Astrocyte (in vitro differentiated cells and primary cell): ENCODE measurements at regions not wholly inside any gene's neighbourhood (a gene's known extent, or its start where the extent isn't known, plus 50 kb on each side); places are given as distances from the start of the nearest gene placed in this dataset.

Source experiments
- DNase-seq: peaks from one replicate; pipeline ENCODE4 v3.0.0-alpha.2; 2010; ENCODE audit warnings: low read depth
- FAIRE-seq: peaks from 2 replicates; lab custom pipeline; 2011; peaks lifted over from hg19 to GRCh38; lab: Jason Lieb, UNC
- H2AFZ ChIP-seq: 2 replicates; pipeline ENCODE4 v1.6.0; 2012; ENCODE audit warnings: low read depth, low read length, inconsistent platforms
- H3K27ac ChIP-seq: 2 replicates; pipeline ENCODE4 v1.5.1; 2011; ENCODE audit warnings: low read depth, low read length, inconsistent platforms
- H3K27me3 ChIP-seq: 2 replicates; pipeline ENCODE4 v1.6.0; 2011; ENCODE audit warnings: low read length, inconsistent platforms; ENCODE audit not compliant: insufficient read depth
- H3K36me3 ChIP-seq: 2 replicates; pipeline ENCODE4 v1.5.1; 2011; ENCODE audit warnings: low read length, inconsistent platforms; ENCODE audit not compliant: insufficient read depth
- H3K4me1 ChIP-seq: 2 replicates; pipeline ENCODE4 v1.5.1; 2011; ENCODE audit warnings: low read length, inconsistent platforms; ENCODE audit not compliant: insufficient read depth
- H3K4me2 ChIP-seq: 2 replicates; pipeline ENCODE4 v1.6.0; 2012; ENCODE audit warnings: low read length, inconsistent platforms
- H3K4me3 ChIP-seq: 2 replicates; pipeline ENCODE4 v1.5.1; 2011; ENCODE audit warnings: low read depth, mild to moderate bottlenecking, low read length, inconsistent platforms; ENCODE audit not compliant: insufficient read depth
- H3K79me2 ChIP-seq: 2 replicates; pipeline ENCODE4 v1.6.0; 2012; ENCODE audit warnings: mild to moderate bottlenecking, low read length, inconsistent platforms; ENCODE audit not compliant: insufficient read depth
- H3K9ac ChIP-seq: 2 replicates; pipeline ENCODE4 v1.6.0; 2012; ENCODE audit warnings: mild to moderate bottlenecking, low read length, inconsistent platforms
- H3K9me3 ChIP-seq: 2 replicates; pipeline ENCODE4 v1.5.1; 2012; ENCODE audit warnings: low read depth, mild to moderate bottlenecking, low read length, inconsistent platforms; ENCODE audit not compliant: insufficient read depth
- H4K20me1 ChIP-seq: 2 replicates; pipeline ENCODE4 v1.6.0; 2012; ENCODE audit warnings: low read length, inconsistent platforms; ENCODE audit not compliant: insufficient read depth
- H3K27ac Mint-ChIP-seq: one replicate; pipeline ENCODE4 v1.8.0; 2021; ENCODE audit warnings: mild to moderate bottlenecking, mixed read lengths; ENCODE audit not compliant: unreplicated experiment
- H3K27me3 Mint-ChIP-seq: one replicate; pipeline ENCODE4 v1.8.0; 2021; ENCODE audit warnings: low read depth, mixed read lengths; ENCODE audit not compliant: unreplicated experiment
- H3K36me3 Mint-ChIP-seq: one replicate; pipeline ENCODE4 v1.8.0; 2021; ENCODE audit warnings: low read depth, mixed read lengths; ENCODE audit not compliant: unreplicated experiment
- H3K4me1 Mint-ChIP-seq: one replicate; pipeline ENCODE4 v1.8.0; 2021; ENCODE audit warnings: low read depth, mixed read lengths; ENCODE audit not compliant: unreplicated experiment
- H3K4me3 Mint-ChIP-seq: one replicate; pipeline ENCODE4 v1.8.0; 2021; ENCODE audit warnings: mild to moderate bottlenecking, moderate library complexity, mixed read lengths; ENCODE audit not compliant: unreplicated experiment
- H3K9me3 Mint-ChIP-seq: one replicate; pipeline ENCODE4 v1.8.0; 2021; ENCODE audit warnings: mild to moderate bottlenecking, mixed read lengths; ENCODE audit not compliant: unreplicated experiment
- EZH2 ChIP-seq: IDR thresholded peaks from 2 replicates; pipeline ENCODE4 v1.6.1; 2012; ENCODE audit warnings: mild to moderate bottlenecking, low read length, inconsistent platforms; ENCODE audit not compliant: insufficient read depth
- TF ChIP-seq, protein P1 (sequence below): IDR thresholded peaks from 2 replicates; pipeline ENCODE4 v1.5.1; 2011; ENCODE audit warnings: low read depth, mild to moderate bottlenecking, inconsistent platforms, low read length, moderate library complexity; ENCODE audit not compliant: insufficient read depth

DNA sequence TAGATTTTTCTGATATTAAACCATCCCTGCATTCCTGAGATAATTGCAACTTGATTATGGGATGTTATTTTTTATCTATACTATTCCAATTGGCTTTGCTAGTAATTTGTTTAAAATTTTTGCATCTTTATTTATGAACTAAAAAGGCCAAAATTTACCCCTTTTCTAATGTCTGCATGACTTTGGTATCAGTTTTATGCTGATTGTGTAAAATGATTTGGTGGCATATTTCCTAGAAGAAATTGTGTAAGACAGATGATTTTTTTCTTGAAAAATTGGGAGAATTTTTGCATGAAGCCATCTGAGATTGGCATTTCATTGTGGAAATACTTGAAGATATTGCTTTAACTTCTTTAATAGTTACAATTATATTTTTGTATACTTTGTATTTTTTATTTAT lies 183.8 kb upstream of the TBL1XR1 start:
- Histone ChIP-seq H3K9me3 (peaks cover 3% of the 10 kb centered on the region), H3K9ac (no peak overlapping the region), H3K79me2 (no peaks in the 10 kb centered on the region), H2AFZ (no peak overlapping the region), H3K4me3 (no peak overlapping the region), H3K27me3 (no peaks in the 10 kb centered on the region), H3K4me2 (no peak overlapping the region), H3K4me1 (no peaks in the 10 kb centered on the region), H3K36me3 (no peaks in the 10 kb centered on the region), H4K20me1 (no peaks in the 10 kb centered on the region), H3K27ac (no peak overlapping the region)
- no peak overlapping the region for H3K27ac Mint-ChIP-seq
- TF ChIP-seq, protein P1, sequence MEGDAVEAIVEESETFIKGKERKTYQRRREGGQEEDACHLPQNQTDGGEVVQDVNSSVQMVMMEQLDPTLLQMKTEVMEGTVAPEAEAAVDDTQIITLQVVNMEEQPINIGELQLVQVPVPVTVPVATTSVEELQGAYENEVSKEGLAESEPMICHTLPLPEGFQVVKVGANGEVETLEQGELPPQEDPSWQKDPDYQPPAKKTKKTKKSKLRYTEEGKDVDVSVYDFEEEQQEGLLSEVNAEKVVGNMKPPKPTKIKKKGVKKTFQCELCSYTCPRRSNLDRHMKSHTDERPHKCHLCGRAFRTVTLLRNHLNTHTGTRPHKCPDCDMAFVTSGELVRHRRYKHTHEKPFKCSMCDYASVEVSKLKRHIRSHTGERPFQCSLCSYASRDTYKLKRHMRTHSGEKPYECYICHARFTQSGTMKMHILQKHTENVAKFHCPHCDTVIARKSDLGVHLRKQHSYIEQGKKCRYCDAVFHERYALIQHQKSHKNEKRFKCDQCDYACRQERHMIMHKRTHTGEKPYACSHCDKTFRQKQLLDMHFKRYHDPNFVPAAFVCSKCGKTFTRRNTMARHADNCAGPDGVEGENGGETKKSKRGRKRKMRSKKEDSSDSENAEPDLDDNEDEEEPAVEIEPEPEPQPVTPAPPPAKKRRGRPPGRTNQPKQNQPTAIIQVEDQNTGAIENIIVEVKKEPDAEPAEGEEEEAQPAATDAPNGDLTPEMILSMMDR = no peak
- no peak for TF ChIP-seq EZH2
- peaks cover 8% of the 10 kb centered on the region for H3K9me3 Mint-ChIP-seq
- H3K4me3 Mint-ChIP-seq = no peak overlapping the region
- H3K27me3 Mint-ChIP-seq = peaks cover 1% of the 10 kb centered on the region
- H3K4me1 Mint-ChIP-seq = peaks cover 2% of the 10 kb centered on the region
- FAIRE-seq (no peak), DNase-seq (no peak)
- no peaks in the 10 kb centered on the region for H3K36me3 Mint-ChIP-seq

DNA sequence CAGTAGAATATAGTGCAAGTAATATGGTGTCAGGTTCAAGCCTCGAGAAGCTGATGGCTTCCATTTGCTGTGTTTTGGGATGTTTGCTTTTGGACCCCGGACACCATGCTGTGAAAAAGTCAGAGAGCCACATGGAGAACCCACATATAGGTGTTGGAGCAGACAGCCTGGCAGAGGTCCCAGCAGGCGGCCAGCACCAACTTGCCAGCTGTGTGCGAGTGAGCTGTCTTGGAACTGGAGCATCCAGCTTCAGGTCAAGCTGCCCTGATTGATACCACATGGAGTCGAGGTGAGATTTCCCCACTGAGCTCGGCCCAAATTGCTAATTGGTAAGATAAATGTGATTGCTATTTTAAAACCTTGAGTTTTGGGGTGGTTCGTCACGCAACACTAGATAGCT lies 185.7 kb upstream of the TBL1XR1 start:
- no peaks in the 10 kb centered on the region for H3K36me3 Mint-ChIP-seq
- Histone ChIP-seq H3K9me3 (peaks cover 3% of the 10 kb centered on the region), H3K79me2 (no peaks in the 10 kb centered on the region), H3K4me2 (no peak overlapping the region), H3K9ac (no peak overlapping the region), H3K4me3 (no peak overlapping the region), H2AFZ (no peak overlapping the region), H3K4me1 (no peaks in the 10 kb centered on the region), H4K20me1 (no peaks in the 10 kb centered on the region), H3K36me3 (no peaks in the 10 kb centered on the region), H3K27me3 (no peaks in the 10 kb centered on the region), H3K27ac (no peak overlapping the region)
- peaks cover 8% of the 10 kb centered on the region for H3K9me3 Mint-ChIP-seq
- no peak for DNase-seq
- no peak overlapping the region for H3K27ac Mint-ChIP-seq
- TF ChIP-seq EZH2 = no peak
- TF ChIP-seq, protein P1 = no peak
- H3K4me1 Mint-ChIP-seq = peaks cover 2% of the 10 kb centered on the region
- no peak overlapping the region for H3K4me3 Mint-ChIP-seq
- H3K27me3 Mint-ChIP-seq = peaks cover under 1% of the 10 kb centered on the region
- FAIRE-seq = no peak

DNA sequence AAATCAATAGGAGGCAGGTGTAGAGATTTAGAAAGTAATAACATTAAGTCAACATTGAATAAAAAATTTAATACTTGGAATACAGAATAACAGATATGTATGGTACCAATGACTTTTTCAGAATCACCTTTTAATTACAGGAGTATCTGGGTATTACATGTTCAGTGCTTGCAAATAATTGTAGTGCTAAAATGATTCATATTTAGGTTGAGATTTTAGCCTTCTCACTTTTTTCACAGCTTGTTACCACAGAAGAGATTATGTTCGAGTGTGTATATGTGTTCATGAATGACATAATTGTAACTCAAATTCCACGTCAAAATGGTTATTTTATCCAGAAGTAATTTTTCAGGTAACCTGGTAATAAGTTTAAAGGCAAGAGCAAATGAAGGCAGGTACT lies 187.9 kb upstream of the TBL1XR1 start:
- FAIRE-seq = no peak
- peaks cover 3% of the 10 kb centered on the region for H3K9me3 ChIP-seq
- no peak overlapping the region for H3K4me3 ChIP-seq
- H3K4me3 Mint-ChIP-seq = no peak overlapping the region
- no peak for DNase-seq
- H3K4me1 ChIP-seq = no peaks in the 10 kb centered on the region
- no peaks in the 10 kb centered on the region for H3K36me3 Mint-ChIP-seq
- H3K4me2 ChIP-seq = no peak overlapping the region
- H3K36me3 ChIP-seq = no peaks in the 10 kb centered on the region
- H3K79me2 ChIP-seq = no peaks in the 10 kb centered on the region
- no peaks in the 10 kb centered on the region for H3K27me3 Mint-ChIP-seq
- no peak overlapping the region for H2AFZ ChIP-seq
- peaks cover 2% of the 10 kb centered on the region for H3K4me1 Mint-ChIP-seq
- H3K27ac Mint-ChIP-seq = no peak overlapping the region
- no peak for TF ChIP-seq EZH2
- TF ChIP-seq, protein P1 = no peak
- peaks cover 2% of the 10 kb centered on the region for H3K9me3 Mint-ChIP-seq
- H3K9ac ChIP-seq = no peak overlapping the region
- no peaks in the 10 kb centered on the region for H4K20me1 ChIP-seq
- H3K27me3 ChIP-seq = no peaks in the 10 kb centered on the region
- H3K27ac ChIP-seq = no peak overlapping the region
